RWPE1 (cell line): ENCODE measurements at regions not wholly inside any gene's neighbourhood (a gene's known extent, or its start where the extent isn't known, plus 50 kb on each side); places are given as distances from the start of the nearest gene placed in this dataset.

Experiments
- CTCF ChIA-PET: fragments of 350-600 bp; sonication (Branson Sonifier 250); formaldehyde crosslinking; extraction: SDS; loops from one replicate; lab custom pipeline; 2021; lab: Yijun Ruan, JAX
- POLR2A ChIA-PET: fragments of 400-600 bp; formaldehyde crosslinking; extraction: SDS; loops from one replicate; lab custom pipeline; 2020; ENCODE audit warnings: antibody characterized with exemption; ENCODE audit not compliant: low non-redundant PET; lab: Yijun Ruan, JAX
- DNase-seq: peaks from one replicate; pipeline ENCODE4 v3.0.0; 2012; ENCODE audit warnings: low spot score
- H3K27ac ChIP-seq: fragments of 450-650 bp; 2 replicates; pipeline ENCODE4 v1.5.1; 2017
- TF ChIP-seq, protein P1 (sequence below): fragments of 450-650 bp; conservative IDR thresholded peaks from 2 replicates; pipeline ENCODE4 v1.5.1; 2017; ENCODE audit warnings: low read depth, mild to moderate bottlenecking

DNA sequence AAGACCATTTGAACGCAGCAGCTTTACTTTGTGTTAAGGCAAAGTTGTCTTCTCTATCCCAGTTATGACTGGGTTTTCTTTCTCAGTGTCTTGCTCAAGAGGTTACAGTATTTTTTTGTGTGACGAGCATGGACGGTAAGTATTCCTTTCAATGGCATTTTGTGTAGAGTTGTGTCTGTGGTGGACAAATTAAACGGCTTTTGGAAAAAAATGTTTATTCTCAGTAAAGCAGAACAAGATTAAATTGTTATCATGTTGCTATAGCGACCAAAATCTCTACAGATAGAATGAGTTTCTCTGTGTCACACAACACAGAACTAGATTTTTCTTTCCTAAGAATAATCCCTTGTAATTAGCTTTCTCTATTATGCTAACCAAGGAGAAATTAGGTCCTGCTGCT is 417.1 kb downstream of the AEBP2 start:
- no peak for DNase-seq
- ChIA-PET POLR2A (no interaction called here), CTCF (no interaction called here)
- H3K27ac ChIP-seq = no peak overlapping the region
- TF ChIP-seq, protein P1, sequence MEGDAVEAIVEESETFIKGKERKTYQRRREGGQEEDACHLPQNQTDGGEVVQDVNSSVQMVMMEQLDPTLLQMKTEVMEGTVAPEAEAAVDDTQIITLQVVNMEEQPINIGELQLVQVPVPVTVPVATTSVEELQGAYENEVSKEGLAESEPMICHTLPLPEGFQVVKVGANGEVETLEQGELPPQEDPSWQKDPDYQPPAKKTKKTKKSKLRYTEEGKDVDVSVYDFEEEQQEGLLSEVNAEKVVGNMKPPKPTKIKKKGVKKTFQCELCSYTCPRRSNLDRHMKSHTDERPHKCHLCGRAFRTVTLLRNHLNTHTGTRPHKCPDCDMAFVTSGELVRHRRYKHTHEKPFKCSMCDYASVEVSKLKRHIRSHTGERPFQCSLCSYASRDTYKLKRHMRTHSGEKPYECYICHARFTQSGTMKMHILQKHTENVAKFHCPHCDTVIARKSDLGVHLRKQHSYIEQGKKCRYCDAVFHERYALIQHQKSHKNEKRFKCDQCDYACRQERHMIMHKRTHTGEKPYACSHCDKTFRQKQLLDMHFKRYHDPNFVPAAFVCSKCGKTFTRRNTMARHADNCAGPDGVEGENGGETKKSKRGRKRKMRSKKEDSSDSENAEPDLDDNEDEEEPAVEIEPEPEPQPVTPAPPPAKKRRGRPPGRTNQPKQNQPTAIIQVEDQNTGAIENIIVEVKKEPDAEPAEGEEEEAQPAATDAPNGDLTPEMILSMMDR = no peak

DNA sequence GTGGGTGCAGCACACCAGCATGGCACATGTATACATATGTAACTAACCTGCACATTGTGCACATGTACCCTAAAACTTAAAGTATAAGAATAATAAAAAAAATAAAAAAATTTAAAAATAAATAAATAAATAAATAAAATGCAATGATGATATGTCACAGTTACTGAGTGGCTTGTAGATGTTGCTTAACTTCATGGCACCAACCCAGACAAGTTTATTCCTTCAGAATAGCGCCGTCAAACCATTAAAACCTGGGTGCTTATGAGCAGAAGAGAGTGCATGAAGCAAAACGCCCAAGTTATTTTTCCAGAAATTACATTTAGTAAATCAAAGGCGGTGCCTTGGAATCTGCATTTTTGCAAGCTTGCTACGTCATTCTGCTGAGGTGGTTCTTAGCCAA is 417.9 kb downstream of the AEBP2 start:
- POLR2A ChIA-PET = no interaction called here
- CTCF ChIA-PET = interaction anchor here (0.6 kb wide), 1 partner anchor 100 kb away, joined by 4 read pairs; no protein-coding TSS in a partner anchor
- TF ChIP-seq, protein P1 = no peak

DNA sequence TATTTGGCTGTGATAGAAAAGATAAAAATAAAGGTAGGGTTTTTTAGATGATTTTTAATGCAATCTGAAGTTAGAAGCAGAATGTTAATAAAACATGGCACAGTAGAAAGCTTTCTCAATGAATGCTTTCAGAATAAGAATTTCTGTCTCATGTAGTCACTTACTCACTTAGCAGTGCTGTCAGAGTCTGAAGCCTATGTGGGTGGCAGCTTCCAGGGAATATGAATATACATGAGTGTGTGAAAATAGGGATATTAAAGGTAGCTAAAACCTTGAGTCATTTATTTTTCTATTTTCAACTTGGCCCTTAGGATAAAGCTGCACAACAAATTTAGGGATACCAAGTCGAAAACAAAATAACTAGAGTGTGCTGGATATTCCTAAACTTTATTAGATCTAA is 427.9 kb downstream of the AEBP2 start:
- ChIA-PET POLR2A (no interaction called here), CTCF (no interaction called here)
- TF ChIP-seq, protein P1 = no peak
- H3K27ac ChIP-seq = no peak overlapping the region
- no peak for DNase-seq

More for the DNA sequence above, 417.9 kb downstream of the AEBP2 start:
- no peak for DNase-seq
- no peak overlapping the region for H3K27ac ChIP-seq

DNA sequence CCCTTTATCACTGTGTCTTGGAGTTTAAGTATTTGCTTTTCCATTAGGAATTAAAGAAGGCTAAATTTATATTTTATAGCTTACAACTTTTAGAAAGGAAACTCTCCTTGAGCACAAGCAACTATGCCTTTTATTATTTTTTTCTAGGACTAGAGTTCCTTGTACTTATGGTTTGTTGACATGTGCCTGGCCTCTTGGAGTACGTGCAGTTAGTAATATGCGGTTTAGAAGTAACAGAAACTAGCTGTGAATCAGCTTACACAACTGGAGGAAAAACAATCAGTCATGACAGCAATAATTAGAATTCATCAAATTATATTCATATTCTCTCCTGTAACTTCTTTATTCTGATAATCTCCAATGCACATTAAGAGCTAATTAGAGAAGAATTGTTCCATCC is 428.7 kb downstream of the AEBP2 start:
- POLR2A ChIA-PET = no interaction called here
- CTCF ChIA-PET = no interaction called here

DNA sequence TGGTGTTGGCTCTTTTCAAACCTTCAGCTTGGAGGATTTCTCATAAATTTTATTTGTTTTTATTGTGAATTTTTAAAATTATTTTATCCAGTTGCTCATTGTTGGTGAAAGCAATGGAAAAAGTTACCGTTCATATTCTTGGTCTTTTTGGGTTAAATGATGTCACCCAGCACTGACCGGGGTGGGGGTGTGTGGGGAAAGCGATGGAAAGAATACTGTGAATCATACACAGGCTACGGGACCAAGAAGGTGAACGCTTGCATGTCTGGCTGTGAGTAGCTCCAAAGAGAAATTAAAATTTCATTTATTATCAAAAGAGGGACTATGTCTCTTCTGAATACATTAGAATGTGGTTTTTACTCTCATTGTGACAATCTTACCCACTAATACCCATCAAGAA is 430.1 kb downstream of the AEBP2 start:
- POLR2A ChIA-PET = no interaction called here

More for the DNA sequence above, 428.7 kb downstream of the AEBP2 start:
- TF ChIP-seq, protein P1 = no peak
- no peak overlapping the region for H3K27ac ChIP-seq
- no peak for DNase-seq

DNA sequence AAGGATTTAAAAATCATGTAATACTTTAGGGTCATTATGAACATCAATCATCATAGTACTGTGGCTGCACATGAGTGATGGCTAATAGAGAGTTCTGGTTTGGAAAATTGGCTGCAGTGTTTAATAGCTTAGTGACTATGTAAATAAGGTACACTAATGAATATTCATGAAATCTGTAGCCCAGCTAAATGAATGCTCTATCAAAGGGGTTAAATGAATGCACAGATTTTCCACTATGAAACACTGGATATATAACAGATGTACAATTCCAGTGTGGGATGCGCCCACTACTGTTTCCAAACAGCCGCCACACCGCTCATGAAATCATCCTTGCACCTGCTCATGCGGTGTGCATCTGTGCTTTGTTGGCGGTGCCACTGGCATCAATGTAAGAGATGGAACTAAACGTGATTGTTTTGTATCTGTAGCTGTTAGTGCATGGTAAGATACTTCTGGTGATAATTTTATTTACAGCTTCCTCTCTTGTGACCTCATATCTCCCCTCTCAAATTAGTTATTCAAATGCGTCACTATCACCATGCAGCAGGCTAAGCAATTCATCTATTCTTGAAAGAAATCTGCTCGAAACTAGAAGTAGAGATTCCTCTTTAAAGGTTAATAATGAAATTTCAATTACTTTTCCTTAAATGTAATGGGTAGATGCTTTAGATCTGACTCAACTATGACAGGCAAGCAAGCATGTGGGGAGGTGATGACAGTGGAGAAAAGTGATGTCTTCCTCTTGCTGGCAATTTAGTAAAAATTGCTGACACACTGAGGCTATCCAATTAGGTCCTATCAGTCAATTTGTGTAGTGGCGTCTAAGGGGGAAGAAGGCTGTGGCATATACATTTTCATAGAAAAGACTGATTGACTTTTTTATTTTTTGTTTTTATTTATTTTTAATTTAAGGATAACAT is 433.6 kb downstream of the AEBP2 start:
- POLR2A ChIA-PET = no interaction called here
- DNase-seq = no peak

More for the DNA sequence above, 430.1 kb downstream of the AEBP2 start:
- CTCF ChIA-PET = no interaction called here
- no peak overlapping the region for H3K27ac ChIP-seq
- DNase-seq = no peak
- TF ChIP-seq, protein P1 = no peak

More for the DNA sequence above, 433.6 kb downstream of the AEBP2 start:
- TF ChIP-seq, protein P1 = no peak
- no peak overlapping the region for H3K27ac ChIP-seq
- CTCF ChIA-PET = no interaction called here
